K562 (cell line): ENCODE measurements at regions not wholly inside any gene's neighbourhood (a gene's known extent, or its start where the extent isn't known, plus 50 kb on each side); places are given as distances from the start of the nearest gene placed in this dataset.

Source experiments
- ATAC-seq: fragments of 200-7000 bp; cut with Tn5 transposase; 3 replicates; pipeline ENCODE4 v1.9.1; 2020; ENCODE audit warnings: moderate library complexity
- BruUV-seq: library from RNA; stranded (reverse); fragments of 400-500 nt; replicated peaks from 2 replicates; lab custom pipeline; 2021; lab: Mats Ljungman, UMichigan
- CTCF ChIA-PET: fragments of 300-600 bp; formaldehyde crosslinking; extraction: SDS; loops from one replicate; lab custom pipeline; 2021; ENCODE audit warnings: low intra/inter-chr PET ratio; lab: Yijun Ruan, JAX
- POLR2A ChIA-PET: fragments of 300-600, 350-650 bp; sonication (Branson Sonifier 250); formaldehyde crosslinking; extraction: SDS; loops from one replicate; lab custom pipeline; 2021; ENCODE audit warnings: antibody characterized with exemption, inconsistent platforms; lab: Yijun Ruan, JAX
- DNase-seq, 4 experiments: peaks; one replicate each; pipeline versions ENCODE4 v3.0.0 to v3.0.0-alpha.2; 2011 to 2018; ENCODE audit warnings: low spot score in 3 of 4, mixed read lengths in 3 of 4; ENCODE audit errors: extremely low read depth in 1 of 4
- FAIRE-seq: peaks from 2 replicates; lab custom pipeline; 2011; peaks lifted over from hg19 to GRCh38; lab: Jason Lieb, UNC
- H2AFZ ChIP-seq: 2 replicates; pipeline ENCODE4 v1.6.0; 2011; ENCODE audit warnings: low read depth, low read length, control low read depth, inconsistent platforms
- H3K27ac ChIP-seq: fragments of 200-600 bp; 3 replicates; pipeline ENCODE4 v1.8.0; 2011; ENCODE audit warnings: low read depth, mild to moderate bottlenecking, control low read depth, inconsistent platforms, low read length, moderate library complexity, mixed read lengths; ENCODE audit errors: extremely low read depth
- H3K27me3 ChIP-seq, 2 experiments: fragments of 300-600 bp in 1 of 2; 2 replicates in 1 of 2; 3 replicates in 1 of 2; pipeline versions ENCODE4 v1.6.0 to v1.8.0; 2011; ENCODE audit warnings: inconsistent platforms in 2 of 2, low read length in 2 of 2, mild to moderate bottlenecking in 1 of 2, mixed read lengths in 1 of 2, moderate library complexity in 1 of 2; ENCODE audit not compliant: control insufficient read depth in 2 of 2, insufficient read depth in 2 of 2
- H3K36me3 ChIP-seq: fragments of 300-600 bp; 3 replicates; pipeline ENCODE4 v1.8.0; 2011; ENCODE audit warnings: mild to moderate bottlenecking, low read length, inconsistent platforms; ENCODE audit not compliant: control insufficient read depth, insufficient read depth
- H3K4me1 ChIP-seq, 2 experiments: fragments of 200-600 bp in 1 of 2; replicated peaks in 1 of 2; 2 replicates in 1 of 2; 3 replicates in 1 of 2; pipeline versions ENCODE4 v1.5.1 to v1.8.0; 2011; ENCODE audit warnings: inconsistent platforms in 2 of 2, low read length in 2 of 2, mild to moderate bottlenecking in 1 of 2, mixed read lengths in 1 of 2, moderate library complexity in 1 of 2; ENCODE audit not compliant: control insufficient read depth in 2 of 2, insufficient read depth in 2 of 2
- H3K4me2 ChIP-seq: 2 replicates; pipeline ENCODE4 v1.6.1; 2011; ENCODE audit warnings: low read length, control low read depth, inconsistent platforms, mixed read lengths; ENCODE audit not compliant: insufficient read depth
- H3K4me3 ChIP-seq: fragments of 200-600 bp; sonication (generic), shearing (Covaris generic); 2 replicates; pipeline ENCODE4 v1.5.1; 2016; ENCODE audit warnings: control low read depth, inconsistent platforms
- H3K79me2 ChIP-seq: fragments of 200-600 bp; 3 replicates; pipeline ENCODE4 v1.8.0; 2011; ENCODE audit warnings: low read length, inconsistent platforms; ENCODE audit not compliant: control insufficient read depth, insufficient read depth
- H3K9ac ChIP-seq, 2 experiments: 2 replicates each; pipeline versions ENCODE4 v1.6.0 to v1.6.1; 2011; ENCODE audit warnings: low read depth in 2 of 2, low read length in 2 of 2, control low read depth in 1 of 2, inconsistent platforms in 1 of 2, mild to moderate bottlenecking in 1 of 2, mixed read lengths in 1 of 2; ENCODE audit not compliant: insufficient read depth in 1 of 2
- H3K9me1 ChIP-seq: one replicate; pipeline ENCODE4 v1.6.0; 2011; ENCODE audit warnings: inconsistent platforms, mild to moderate bottlenecking, low read length, moderate library complexity; ENCODE audit not compliant: control insufficient read depth, insufficient read depth
- H3K9me3 ChIP-seq: replicated peaks from 2 replicates; pipeline ENCODE4 v1.5.1; 2011; ENCODE audit warnings: low read depth, low read length, inconsistent platforms; ENCODE audit not compliant: control insufficient read depth, insufficient read depth
- H4K20me1 ChIP-seq: replicated peaks from 2 replicates; pipeline ENCODE4 v1.6.1; 2011; ENCODE audit warnings: low read length, inconsistent platforms, mixed read lengths; ENCODE audit not compliant: control insufficient read depth, insufficient read depth
- CREBBP ChIP-seq: IDR thresholded peaks from one replicate; pipeline ENCODE4 v1.6.1; 2012; ENCODE audit warnings: low read depth, mild to moderate bottlenecking, control low read depth, inconsistent platforms, low read length
- EP400 ChIP-seq: fragments of 450-650 bp; IDR thresholded peaks from 2 replicates; pipeline ENCODE4 v1.6.1; 2017; ENCODE audit warnings: antibody characterized with exemption, mild to moderate bottlenecking, moderate library complexity
- ETV1 ChIP-seq: fragments of 450-650 bp; conservative IDR thresholded peaks from 2 replicates; pipeline ENCODE4 v1.6.1; 2016; ENCODE audit warnings: missing genetic modification characterization, control low read depth, low read depth, missing compliant biosample characterization
- FOXJ3 ChIP-seq: sonication (generic); formaldehyde crosslinking; IDR thresholded peaks from 2 replicates; pipeline ENCODE4 v1.4.0; 2020; ENCODE audit warnings: mild to moderate bottlenecking, missing genetic modification reagents
- GABPB1 ChIP-seq: sonication (generic); formaldehyde crosslinking; IDR thresholded peaks from 2 replicates; pipeline ENCODE4 v1.8.0; 2022; ENCODE audit warnings: mild to moderate bottlenecking, missing genetic modification reagents
- KLF13 ChIP-seq: fragments of 450-650 bp; IDR thresholded peaks from 2 replicates; pipeline ENCODE4 v1.6.1; 2016; ENCODE audit warnings: missing genetic modification characterization, low read depth, mild to moderate bottlenecking, missing compliant biosample characterization, moderate library complexity, borderline replicate concordance
- NR1H2 ChIP-seq: sonication (generic); formaldehyde crosslinking; IDR thresholded peaks from 2 replicates; pipeline ENCODE4 v1.4.0; 2020; ENCODE audit warnings: mild to moderate bottlenecking, missing genetic modification reagents
- POLR2A ChIP-seq: fragments of 450-650 bp; conservative IDR thresholded peaks from 2 replicates; pipeline ENCODE4 v1.6.1; 2016
- RBM34 ChIP-seq: fragments of 200-400 bp; formaldehyde crosslinking; IDR thresholded peaks from 2 replicates; pipeline ENCODE4 v1.6.1; 2018; ENCODE audit warnings: low read length, borderline replicate concordance; ENCODE audit not compliant: insufficient read depth
- RHOXF2B ChIP-seq: fragments of 250-450 bp; sonication (Bioruptor Pico); conservative IDR thresholded peaks from 2 replicates; pipeline ENCODE4 v1.5.1; 2021
- TAF15 ChIP-seq: fragments of 200-400 bp; formaldehyde crosslinking; IDR thresholded peaks from 2 replicates; pipeline ENCODE4 v1.6.1; 2017; ENCODE audit warnings: mild to moderate bottlenecking, low read depth, low read length, moderate library complexity
- ZNF780A ChIP-seq: fragments of 250-450 bp; sonication (Bioruptor Pico); IDR thresholded peaks from 2 replicates; pipeline ENCODE4 v1.5.0; 2021; ENCODE audit warnings: mild to moderate bottlenecking
- WGBS: fragments of 100-300 bp; shearing (Covaris generic); methylation state at CpG from one replicate; pipeline ENCODE4 v1.1.6; 2016; ENCODE audit warnings: low coverage, mixed read lengths; ENCODE audit not compliant: insufficient coverage; ENCODE audit errors: missing lambda C conversion rate; 5-methylcytosine and 5-hydroxymethylcytosine counted together
- in situ Hi-C: fragments of 300-500 bp; cut with MboI; formaldehyde crosslinking; loops from 4 replicates; pipeline ENCODE4 v1.15.0; 2018; ENCODE audit warnings: inconsistent platforms, mixed read lengths
- intact Hi-C: fragments of 100-400 bp; cut with micrococcal nuclease; formaldehyde crosslinking; loops from 2 replicates; pipeline ENCODE4 v1.14.2; 2022

- intact Hi-C loops = no loop called here
- Histone ChIP-seq H3K27ac (no peak overlapping the region), H3K27me3 (no peaks in the 10 kb centered on the region), H4K20me1 (no peaks in the 10 kb centered on the region), H3K79me2 (no peaks in the 10 kb centered on the region), H3K9me1 (no peaks in the 10 kb centered on the region), H3K36me3 (no peaks in the 10 kb centered on the region), H2AFZ (no peak overlapping the region), H3K4me3 (no peak overlapping the region), H3K4me2 (no peak overlapping the region), H3K9me3 (no peaks in the 10 kb centered on the region), H3K4me1 (no peaks in the 10 kb centered on the region), H3K9ac (no peak overlapping the region)
- FAIRE-seq (no peak), DNase-seq (no peak), ATAC-seq (no peak)
- no TSS peak for BruUV-seq
- in situ Hi-C loops = no loop called here
- POLR2A ChIA-PET = no interaction called here
- CTCF ChIA-PET = no interaction called here
- TF ChIP-seq RHOXF2B (CRISPR knock-in tag) (no peak), FOXJ3 (no peak), NR1H2 (CRISPR knock-in tag) (no peak), ZNF780A (no peak), CREBBP (no peak), TAF15 (no peak), POLR2A (no peak), KLF13 (no peak), ETV1 (no peak), GABPB1 (CRISPR knock-in tag) (no peak), EP400 (no peak), RBM34 (no peak)
- WGBS = 4% methylated on average over 5 of the region's 5 CpGs
These were observed 772.7 kb downstream of the SEMA5A start for GRCh38 chr5:8773046-8773615.
